Ishikawa (cell line): ENCODE measurements at regions not wholly inside any gene's neighbourhood (a gene's known extent, or its start where the extent isn't known, plus 50 kb on each side); places are given as distances from the start of the nearest gene placed in this dataset.

Experiments used
- CEBPB ChIP-seq: IDR thresholded peaks from 2 replicates; pipeline ENCODE4 v1.6.1; 2012
- CREB1 ChIP-seq: IDR thresholded peaks from 2 replicates; pipeline ENCODE4 v1.6.1; 2012; ENCODE audit warnings: low read depth
- EGR1 ChIP-seq: IDR thresholded peaks from 2 replicates; pipeline ENCODE4 v1.6.1; 2012
- EP300 ChIP-seq: IDR thresholded peaks from 2 replicates; pipeline ENCODE4 v1.6.1; 2012; ENCODE audit warnings: borderline replicate concordance
- FOXM1 ChIP-seq: IDR thresholded peaks from 2 replicates; pipeline ENCODE4 v1.6.1; 2012; ENCODE audit warnings: low read depth, borderline replicate concordance
- MAX ChIP-seq: IDR thresholded peaks from 2 replicates; pipeline ENCODE4 v1.6.1; 2012
- NFIC ChIP-seq: IDR thresholded peaks from 2 replicates; pipeline ENCODE4 v1.6.1; 2012
- RAD21 ChIP-seq: IDR thresholded peaks from 2 replicates; pipeline ENCODE4 v1.6.1; 2012; ENCODE audit warnings: low read depth
- REST ChIP-seq: IDR thresholded peaks from 2 replicates; pipeline ENCODE4 v1.6.1; 2012; ENCODE audit warnings: low read depth, mild to moderate bottlenecking
- TAF1 ChIP-seq: IDR thresholded peaks from 2 replicates; pipeline ENCODE4 v1.6.1; 2012; ENCODE audit warnings: low read depth, mild to moderate bottlenecking
- TCF12 ChIP-seq: IDR thresholded peaks from 2 replicates; pipeline ENCODE4 v1.6.1; 2012; ENCODE audit warnings: low read depth
- TEAD4 ChIP-seq: IDR thresholded peaks from 2 replicates; pipeline ENCODE4 v1.6.1; 2012
- YY1 ChIP-seq: IDR thresholded peaks from 2 replicates; pipeline ENCODE4 v1.6.1; 2012; ENCODE audit warnings: low read depth
- ZBTB7A ChIP-seq: IDR thresholded peaks from 2 replicates; pipeline ENCODE4 v1.6.1; 2012; ENCODE audit warnings: low read depth
- TF ChIP-seq, protein P1 (sequence below): IDR thresholded peaks from 2 replicates; pipeline ENCODE4 v1.6.1; 2012

DNA sequence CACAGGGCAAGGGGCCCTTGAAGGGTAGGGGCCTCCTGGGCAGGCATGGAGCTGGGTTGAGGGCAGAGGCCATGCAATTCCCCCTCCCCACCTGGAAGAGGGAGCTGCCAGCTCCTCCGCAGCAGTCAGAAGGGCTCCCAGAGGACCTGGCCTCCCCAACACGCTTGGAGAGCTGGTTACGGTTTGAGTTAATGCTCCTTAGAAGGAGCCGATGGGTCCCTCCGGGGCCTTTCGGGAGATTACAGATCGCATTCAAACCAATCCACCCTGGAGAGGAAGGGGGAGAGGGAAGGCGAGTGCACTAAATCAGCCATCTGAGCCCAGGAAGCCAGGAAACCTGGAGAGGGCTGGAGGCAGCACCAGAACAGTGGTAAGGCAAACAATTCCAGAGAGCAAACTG lies 106.3 kb upstream of the CSF3R start:
- TF ChIP-seq CEBPB (no peak), RAD21 (no peak)

- TF ChIP-seq CEBPB (no peak), YY1 (no peak), TAF1 (no peak), RAD21 (no peak), CREB1 (no peak), ZBTB7A (no peak), FOXM1 (no peak), MAX (no peak), TCF12 (no peak), REST (no peak), EGR1 (no peak), EP300 (no peak)
These were observed 103.1 kb upstream of the CSF3R start for GRCh38 chr1:36585569-36586548.

- TF ChIP-seq, protein P1, sequence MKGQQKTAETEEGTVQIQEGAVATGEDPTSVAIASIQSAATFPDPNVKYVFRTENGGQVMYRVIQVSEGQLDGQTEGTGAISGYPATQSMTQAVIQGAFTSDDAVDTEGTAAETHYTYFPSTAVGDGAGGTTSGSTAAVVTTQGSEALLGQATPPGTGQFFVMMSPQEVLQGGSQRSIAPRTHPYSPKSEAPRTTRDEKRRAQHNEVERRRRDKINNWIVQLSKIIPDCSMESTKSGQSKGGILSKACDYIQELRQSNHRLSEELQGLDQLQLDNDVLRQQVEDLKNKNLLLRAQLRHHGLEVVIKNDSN: no peak
- TF ChIP-seq EP300: no peak
- no peak for TF ChIP-seq CREB1
- no peak for TF ChIP-seq TAF1
These were observed 102.3 kb upstream of the CSF3R start for GRCh38 chr1:36584874-36585453.

DNA sequence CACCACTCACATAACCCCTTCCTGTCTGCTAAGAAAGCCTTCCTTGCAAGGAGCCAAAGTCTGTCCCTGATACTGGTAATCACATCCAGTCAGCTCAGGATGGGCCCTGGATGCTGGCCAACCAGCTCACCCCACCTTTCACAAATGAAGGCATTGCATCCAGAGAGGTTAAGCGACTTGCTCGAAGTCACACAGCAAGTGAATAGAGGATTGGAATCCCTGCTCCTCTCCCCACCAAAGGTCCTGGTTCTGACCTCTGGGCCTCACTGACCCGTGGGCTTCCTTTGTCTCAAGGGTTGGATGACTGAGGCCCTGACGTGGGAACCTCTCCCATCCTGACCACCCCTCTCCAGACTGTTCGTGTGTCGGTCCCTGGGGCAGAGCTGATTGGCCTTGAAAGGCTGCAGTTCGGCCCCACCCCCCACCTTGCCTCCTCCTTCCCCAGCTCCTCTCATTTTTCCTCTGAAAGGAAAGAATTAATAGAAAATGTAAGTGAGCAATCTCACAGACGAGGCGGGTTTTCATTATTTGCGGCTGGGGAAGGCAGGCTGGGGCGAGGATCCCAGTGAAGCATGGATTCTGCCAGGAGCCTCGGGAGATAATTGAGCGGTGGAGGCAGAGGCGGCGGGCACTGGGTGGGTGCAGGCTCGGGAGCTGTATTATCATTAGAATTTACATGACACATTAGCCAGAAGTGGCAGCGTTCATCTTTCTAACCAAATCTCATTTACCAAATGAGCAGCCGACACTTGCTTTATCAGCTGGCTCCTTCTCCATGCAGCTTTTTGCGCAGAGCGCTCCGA lies 101.5 kb upstream of the CSF3R start:
- TF ChIP-seq NFIC (no peak), EP300 (no peak), FOXM1 (no peak), CREB1 (no peak), MAX (no peak), REST (no peak), CEBPB (no peak), ZBTB7A (no peak), TEAD4 (no peak), EGR1 (no peak), RAD21 (no peak), TAF1 (no peak), YY1 (no peak), TCF12 (no peak)
- TF ChIP-seq, protein P1: no peak

DNA sequence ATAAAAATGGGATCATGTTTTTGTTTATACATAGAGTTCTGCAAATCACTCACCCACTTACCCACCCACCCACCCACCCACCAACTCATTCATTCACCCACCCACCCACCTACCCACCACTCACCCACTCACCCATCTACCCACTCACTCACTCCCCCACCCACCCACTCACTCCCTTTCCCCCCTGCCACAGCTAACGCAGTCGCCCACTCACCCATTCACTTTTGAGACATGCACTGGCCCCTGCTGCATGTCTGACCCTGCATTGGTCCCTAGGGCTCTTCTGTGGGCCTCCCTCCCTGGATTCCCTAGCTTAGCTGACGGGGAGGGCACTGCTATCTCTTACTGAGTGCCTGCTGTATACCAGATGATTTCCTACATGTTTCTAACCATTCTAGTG lies 100.4 kb upstream of the CSF3R start:
- no peak for TF ChIP-seq REST
- TF ChIP-seq TEAD4: no peak
- no peak for TF ChIP-seq YY1
- TF ChIP-seq CREB1: no peak
- TF ChIP-seq CEBPB: no peak
- no peak for TF ChIP-seq RAD21
- TF ChIP-seq NFIC: no peak
- no peak for TF ChIP-seq MAX
- TF ChIP-seq TAF1: no peak
- no peak for TF ChIP-seq EP300
- TF ChIP-seq TCF12: no peak
- TF ChIP-seq ZBTB7A: no peak
- no peak for TF ChIP-seq EGR1
